ENCODE measurements at regions not wholly inside any gene's neighbourhood (a gene's known extent, or its start where the extent isn't known, plus 50 kb on each side); places are given as distances from the start of the nearest gene placed in this dataset.

- H3K27me3 Mint-ChIP-seq (ENCODE audit: low read depth) = no peaks in the 10 kb centered on the region
- TF ChIP-seq, protein P1, sequence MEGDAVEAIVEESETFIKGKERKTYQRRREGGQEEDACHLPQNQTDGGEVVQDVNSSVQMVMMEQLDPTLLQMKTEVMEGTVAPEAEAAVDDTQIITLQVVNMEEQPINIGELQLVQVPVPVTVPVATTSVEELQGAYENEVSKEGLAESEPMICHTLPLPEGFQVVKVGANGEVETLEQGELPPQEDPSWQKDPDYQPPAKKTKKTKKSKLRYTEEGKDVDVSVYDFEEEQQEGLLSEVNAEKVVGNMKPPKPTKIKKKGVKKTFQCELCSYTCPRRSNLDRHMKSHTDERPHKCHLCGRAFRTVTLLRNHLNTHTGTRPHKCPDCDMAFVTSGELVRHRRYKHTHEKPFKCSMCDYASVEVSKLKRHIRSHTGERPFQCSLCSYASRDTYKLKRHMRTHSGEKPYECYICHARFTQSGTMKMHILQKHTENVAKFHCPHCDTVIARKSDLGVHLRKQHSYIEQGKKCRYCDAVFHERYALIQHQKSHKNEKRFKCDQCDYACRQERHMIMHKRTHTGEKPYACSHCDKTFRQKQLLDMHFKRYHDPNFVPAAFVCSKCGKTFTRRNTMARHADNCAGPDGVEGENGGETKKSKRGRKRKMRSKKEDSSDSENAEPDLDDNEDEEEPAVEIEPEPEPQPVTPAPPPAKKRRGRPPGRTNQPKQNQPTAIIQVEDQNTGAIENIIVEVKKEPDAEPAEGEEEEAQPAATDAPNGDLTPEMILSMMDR (IDR thresholded peaks at IDR 0.05; ENCODE audit: unreplicated experiment) = no peak
These were observed 157.2 kb downstream of the GOLIM4 start for GRCh38 chr3:167938516-167938915.

GRCh38 chr3:167936019-167936418, 159.7 kb downstream of the GOLIM4 start:
- peaks cover 11% of the 10 kb centered on the region for H3K9me3 Mint-ChIP-seq
- H3K27ac Mint-ChIP-seq = no peak overlapping the region
- DNase-seq (ENCODE audit: low spot score in 2 of 2, unreplicated experiment in 2 of 2) = no peak
- TF ChIP-seq, protein P1 (IDR thresholded peaks at IDR 0.05; ENCODE audit: unreplicated experiment) = no peak
- H3K27me3 Mint-ChIP-seq (ENCODE audit: low read depth) = no peaks in the 10 kb centered on the region
- H3K4me1 Mint-ChIP-seq = peaks cover 32% of the 10 kb centered on the region
- H3K4me3 Mint-ChIP-seq = no peak overlapping the region
- no peaks in the 10 kb centered on the region for H3K36me3 Mint-ChIP-seq

More at GRCh38 chr3:167938516-167938915, 157.2 kb downstream of the GOLIM4 start:
- no peak for DNase-seq (ENCODE audit: low spot score in 2 of 2, unreplicated experiment in 2 of 2)
- H3K9me3 Mint-ChIP-seq = peaks cover 11% of the 10 kb centered on the region
- no peak overlapping the region for H3K27ac Mint-ChIP-seq
- H3K36me3 Mint-ChIP-seq = no peaks in the 10 kb centered on the region
- no peak overlapping the region for H3K4me3 Mint-ChIP-seq
- peaks cover 38% of the 10 kb centered on the region for H3K4me1 Mint-ChIP-seq

GRCh38 chr3:167930453-167930852, 165.3 kb downstream of the GOLIM4 start:
- Mint-ChIP-seq H3K27ac (no peak overlapping the region), H3K4me3 (no peak overlapping the region), H3K36me3 (no peaks in the 10 kb centered on the region), H3K9me3 (peaks cover 6% of the 10 kb centered on the region), H3K27me3 (ENCODE audit: low read depth) (no peaks in the 10 kb centered on the region), H3K4me1 (peaks cover 22% of the 10 kb centered on the region)
- no peak for DNase-seq (ENCODE audit: low spot score in 2 of 2, unreplicated experiment in 2 of 2)
- TF ChIP-seq, protein P1 (IDR thresholded peaks at IDR 0.05; ENCODE audit: unreplicated experiment) = no peak

- no peak overlapping the region for H3K4me3 Mint-ChIP-seq
- TF ChIP-seq, protein P1 (IDR thresholded peaks at IDR 0.05; ENCODE audit: unreplicated experiment) = no peak
- H3K9me3 Mint-ChIP-seq = peaks cover 8% of the 10 kb centered on the region
- H3K27me3 Mint-ChIP-seq (ENCODE audit: low read depth) = no peaks in the 10 kb centered on the region
- no peaks in the 10 kb centered on the region for H3K36me3 Mint-ChIP-seq
- H3K27ac Mint-ChIP-seq = peak overlapping the region; percentile 75
- peaks cover 22% of the 10 kb centered on the region for H3K4me1 Mint-ChIP-seq
- no peak for DNase-seq (ENCODE audit: low spot score in 2 of 2, unreplicated experiment in 2 of 2)
These were observed 165.8 kb downstream of the GOLIM4 start for GRCh38 chr3:167929968-167930367.

DNA sequence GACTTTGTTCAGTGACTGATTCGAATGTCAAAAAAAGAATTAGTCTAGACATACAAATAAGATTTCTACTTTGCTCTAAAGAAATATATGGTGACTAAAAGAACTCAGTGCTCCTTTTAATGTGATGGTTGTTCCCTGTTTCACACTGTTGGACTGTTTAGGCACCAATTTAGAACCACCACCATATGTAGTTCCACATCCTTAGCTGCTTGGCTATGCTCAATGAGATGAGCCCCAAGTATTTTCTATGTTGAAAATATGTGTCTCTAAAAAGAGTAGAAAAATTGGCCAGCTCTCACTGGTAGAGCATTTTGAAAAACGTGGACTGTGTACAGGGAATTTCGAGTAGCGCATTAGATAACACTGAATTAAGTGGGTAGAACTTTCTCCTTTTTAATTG, 167.3 kb downstream of the GOLIM4 start:
- H3K27me3 Mint-ChIP-seq (ENCODE audit: low read depth) = no peaks in the 10 kb centered on the region
- TF ChIP-seq, protein P1 (IDR thresholded peaks at IDR 0.05; ENCODE audit: unreplicated experiment) = no peak
- H3K4me1 Mint-ChIP-seq = peaks cover 22% of the 10 kb centered on the region
- H3K9me3 Mint-ChIP-seq = peaks cover 8% of the 10 kb centered on the region
- no peak overlapping the region for H3K27ac Mint-ChIP-seq
- no peak for DNase-seq (ENCODE audit: low spot score in 2 of 2, unreplicated experiment in 2 of 2)
- H3K4me3 Mint-ChIP-seq = no peak overlapping the region
- H3K36me3 Mint-ChIP-seq = no peaks in the 10 kb centered on the region

DNA sequence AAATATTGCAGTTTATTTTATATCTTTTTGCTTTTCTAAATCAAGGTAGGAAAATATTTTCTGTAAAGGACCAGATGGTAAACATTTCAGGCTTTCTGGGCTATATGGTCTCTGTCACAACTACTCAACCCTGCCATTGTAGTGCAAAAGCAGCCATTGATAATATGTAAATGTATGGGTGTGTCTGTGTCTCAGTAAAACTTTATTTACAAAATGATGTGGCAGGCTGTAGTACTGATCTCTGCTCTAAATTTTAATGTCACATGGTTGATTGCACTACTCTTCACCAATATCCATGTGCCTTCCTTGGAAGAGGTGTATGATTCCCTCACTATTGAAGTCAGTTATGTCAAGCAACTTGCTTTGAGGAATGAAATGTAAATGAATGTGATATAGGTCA, 175.0 kb downstream of the GOLIM4 start:
- DNase-seq (ENCODE audit: low spot score in 2 of 2, unreplicated experiment in 2 of 2) = no peak
- Mint-ChIP-seq H3K36me3 (no peaks in the 10 kb centered on the region), H3K27me3 (ENCODE audit: low read depth) (no peaks in the 10 kb centered on the region), H3K4me3 (no peak overlapping the region), H3K27ac (no peak overlapping the region), H3K9me3 (peaks cover 4% of the 10 kb centered on the region), H3K4me1 (peaks cover 41% of the 10 kb centered on the region)
- TF ChIP-seq, protein P1 (IDR thresholded peaks at IDR 0.05; ENCODE audit: unreplicated experiment) = no peak

All from mesothelial cell of epicardium (in vitro differentiated cells).